Ishikawa (cell line): ENCODE measurements at regions not wholly inside any gene's neighbourhood (a gene's known extent, or its start where the extent isn't known, plus 50 kb on each side); places are given as distances from the start of the nearest gene placed in this dataset.

ENCODE experiments used
- CEBPB ChIP-seq: IDR thresholded peaks from 2 replicates; pipeline ENCODE4 v1.6.1; 2012
- CREB1 ChIP-seq: IDR thresholded peaks from 2 replicates; pipeline ENCODE4 v1.6.1; 2012; ENCODE audit warnings: low read depth
- EGR1 ChIP-seq: IDR thresholded peaks from 2 replicates; pipeline ENCODE4 v1.6.1; 2012
- EP300 ChIP-seq: IDR thresholded peaks from 2 replicates; pipeline ENCODE4 v1.6.1; 2012; ENCODE audit warnings: borderline replicate concordance
- FOXM1 ChIP-seq: IDR thresholded peaks from 2 replicates; pipeline ENCODE4 v1.6.1; 2012; ENCODE audit warnings: low read depth, borderline replicate concordance
- MAX ChIP-seq: IDR thresholded peaks from 2 replicates; pipeline ENCODE4 v1.6.1; 2012
- NFIC ChIP-seq: IDR thresholded peaks from 2 replicates; pipeline ENCODE4 v1.6.1; 2012
- RAD21 ChIP-seq: IDR thresholded peaks from 2 replicates; pipeline ENCODE4 v1.6.1; 2012; ENCODE audit warnings: low read depth
- REST ChIP-seq: IDR thresholded peaks from 2 replicates; pipeline ENCODE4 v1.6.1; 2012; ENCODE audit warnings: low read depth, mild to moderate bottlenecking
- TAF1 ChIP-seq: IDR thresholded peaks from 2 replicates; pipeline ENCODE4 v1.6.1; 2012; ENCODE audit warnings: low read depth, mild to moderate bottlenecking
- TCF12 ChIP-seq: IDR thresholded peaks from 2 replicates; pipeline ENCODE4 v1.6.1; 2012; ENCODE audit warnings: low read depth
- TEAD4 ChIP-seq: IDR thresholded peaks from 2 replicates; pipeline ENCODE4 v1.6.1; 2012
- USF1 ChIP-seq: IDR thresholded peaks from 2 replicates; pipeline ENCODE4 v1.6.1; 2012
- YY1 ChIP-seq: IDR thresholded peaks from 2 replicates; pipeline ENCODE4 v1.6.1; 2012; ENCODE audit warnings: low read depth
- ZBTB7A ChIP-seq: IDR thresholded peaks from 2 replicates; pipeline ENCODE4 v1.6.1; 2012; ENCODE audit warnings: low read depth

GRCh38 chr2:34123996-34124785, 525.1 kb upstream of the FAM98A start:
- TF ChIP-seq RAD21 (no peak), CREB1 (no peak), USF1 (no peak), CEBPB (no peak), FOXM1 (no peak), ZBTB7A (no peak), EP300 (no peak), TCF12 (no peak), YY1 (no peak), MAX (no peak), REST (no peak), EGR1 (no peak), TEAD4 (no peak), NFIC (no peak), TAF1 (no peak)

GRCh38 chr2:34121076-34121475, 522.0 kb upstream of the FAM98A start:
- no peak for TF ChIP-seq FOXM1
- no peak for TF ChIP-seq MAX
- no peak for TF ChIP-seq TAF1
- TF ChIP-seq NFIC = no peak
- TF ChIP-seq TCF12 = no peak
- no peak for TF ChIP-seq YY1
- TF ChIP-seq EGR1 = no peak
- no peak for TF ChIP-seq REST

GRCh38 chr2:34115076-34115475, 516.0 kb upstream of the FAM98A start:
- TF ChIP-seq TEAD4 (no peak), TAF1 (no peak), CEBPB (no peak), CREB1 (no peak), RAD21 (no peak), REST (no peak), EP300 (no peak), FOXM1 (no peak), MAX (no peak), EGR1 (no peak), ZBTB7A (no peak), NFIC (no peak), YY1 (no peak), TCF12 (no peak), USF1 (no peak)

GRCh38 chr2:34112161-34112560, 513.1 kb upstream of the FAM98A start:
- TF ChIP-seq NFIC (no peak), EGR1 (no peak), TEAD4 (no peak), REST (no peak), RAD21 (no peak), CREB1 (no peak), CEBPB (no peak), YY1 (no peak), ZBTB7A (no peak)
